Body of pancreas (tissue), 4 donors: ENCODE measurements at regions not wholly inside any gene's neighbourhood (a gene's known extent, or its start where the extent isn't known, plus 50 kb on each side); places are given as distances from the start of the nearest gene placed in this dataset.

Experiments used
- CTCF ChIP-seq, 7 experiments: fragments of 450-650 bp in 4 of 7; fragments of 200-600 bp in 3 of 7; sonication (generic) in 3 of 7; IDR thresholded peaks; one replicate each; pipeline ENCODE4 v1.5.1; 2016 to 2019; ENCODE audit warnings: antibody characterized with exemption in 7 of 7
- POLR2A ChIP-seq, 3 donors: fragments of 450-650 bp; IDR thresholded peaks; one replicate each; pipeline ENCODE4 v1.6.1; 2016; ENCODE audit warnings: antibody characterized with exemption in 3 of 3, mild to moderate bottlenecking in 2 of 3

GRCh38 chr2:37827911-37828511 is 97.1 kb upstream of the RMDN2 start:
- TF ChIP-seq CTCF (IDR thresholded peaks at IDR 0.05) (no peak), POLR2A (IDR thresholded peaks at IDR 0.05) (no peak)
